OCI-LY1 (cell line): ENCODE measurements at regions not wholly inside any gene's neighbourhood (a gene's known extent, or its start where the extent isn't known, plus 50 kb on each side); places are given as distances from the start of the nearest gene placed in this dataset.

Experiments
- CTCF ChIP-seq: fragments of 200-600 bp; sonication (generic), shearing (Covaris generic); IDR thresholded peaks from 2 replicates; pipeline ENCODE4 v1.5.1; 2017; ENCODE audit warnings: mild to moderate bottlenecking, antibody characterized with exemption, low read length, moderate library complexity, mixed read lengths
- EZH2 ChIP-seq: fragments of 200-600 bp; sonication (generic), shearing (Covaris generic); IDR thresholded peaks from 2 replicates; pipeline ENCODE4 v1.8.0; 2017; ENCODE audit warnings: borderline replicate concordance, mixed run types, mild to moderate bottlenecking, antibody characterized with exemption, low read length, moderate library complexity, mixed read lengths

- TF ChIP-seq CTCF (no peak), EZH2 (no peak)
Measured at GRCh38 chr6:6529275-6529674, 59.2 kb upstream of the LY86 start.
